ENCODE measurements at regions not wholly inside any gene's neighbourhood (a gene's known extent, or its start where the extent isn't known, plus 50 kb on each side); places are given as distances from the start of the nearest gene placed in this dataset.

DNA sequence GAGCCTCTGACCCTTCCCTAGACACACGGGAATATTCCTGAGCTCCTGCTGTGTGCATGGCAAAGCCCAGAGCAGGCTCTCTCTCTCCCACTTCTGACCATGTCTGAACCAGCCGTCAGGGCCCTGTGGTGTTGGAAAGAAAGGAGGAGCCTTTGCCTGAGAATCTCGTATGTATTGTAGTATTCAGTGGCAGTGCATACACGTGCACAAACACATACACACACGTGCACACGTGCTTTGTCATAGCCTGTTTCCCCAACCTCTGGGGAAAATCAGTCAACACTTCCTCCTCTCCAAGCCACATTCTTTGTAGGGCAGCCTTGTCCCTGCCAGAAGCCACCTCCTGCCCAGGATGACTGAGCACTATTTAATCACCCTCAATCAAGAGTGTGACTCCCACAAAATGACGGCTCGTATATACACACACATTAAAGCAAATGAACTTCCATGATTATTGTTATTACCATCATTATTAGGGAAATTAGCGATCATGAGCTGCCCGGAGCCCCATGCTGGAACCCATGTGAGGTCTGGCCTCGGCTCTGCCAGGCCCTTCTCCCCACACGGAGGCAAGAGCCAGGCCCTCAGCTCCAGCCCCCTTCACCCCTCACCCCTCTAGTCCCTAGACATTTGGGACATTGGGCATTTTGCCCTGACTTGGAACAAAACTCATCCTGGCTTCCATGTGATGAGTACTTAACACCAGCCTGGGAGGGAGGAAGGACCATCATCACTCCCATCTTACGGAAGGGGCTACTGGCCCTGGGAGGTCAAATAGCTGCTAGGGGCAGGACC, 331.9 kb downstream of the NPHP4 start:
- no peak overlapping the region for H2BK12ac ChIP-seq (ENCODE audit: low read length)
- H2BK5ac ChIP-seq (ENCODE audit: low read length) = no peak overlapping the region
- no peak overlapping the region for H3K14ac ChIP-seq (ENCODE audit: low read length)
- H4K8ac ChIP-seq (ENCODE audit: low read depth, low read length) = no peak overlapping the region
- peak overlapping the region; percentile 30 for H3K18ac ChIP-seq (ENCODE audit: low read length)
- no peak overlapping the region for H2AFZ ChIP-seq (ENCODE audit: low read length)
- no peak overlapping the region for H4K91ac ChIP-seq (ENCODE audit: low read depth, low read length, poor library complexity)
- WGBS, 2 donors (ENCODE audit: extremely low coverage in 2 of 2, insufficient read length in 2 of 2, insufficient replicate concordance in 1 of 2) = no CpG with 5 or more reads among the region's 13 CpGs
- no peak overlapping the region for H3K9ac ChIP-seq (ENCODE audit: low read depth, low read length, poor library complexity)
- H3K4ac ChIP-seq (ENCODE audit: low read length) = no peak overlapping the region
- H3K27ac ChIP-seq (replicated peaks; ENCODE audit: low read length) = no peak overlapping the region
- no peaks in the 10 kb centered on the region for H3K79me1 ChIP-seq (ENCODE audit: low read depth, low read length)
- H3K4me3 ChIP-seq (ENCODE audit: low read length in 2 of 2) = no peak overlapping the region
- no peaks in the 10 kb centered on the region for H3K4me1 ChIP-seq (ENCODE audit: control insufficient read depth in 2 of 2, insufficient read depth in 1 of 2, low read depth in 1 of 2, low read length in 2 of 2)
- H3K9me3 ChIP-seq (replicated peaks in 1 of 2; ENCODE audit: control insufficient read depth in 2 of 2, insufficient read depth in 1 of 2, low read depth in 1 of 2, low read length in 2 of 2) = peaks cover 0 to 2% of the 10 kb centered on the region in 2 donors
- no peaks in the 10 kb centered on the region for H3K27me3 ChIP-seq (ENCODE audit: control insufficient read depth in 3 of 3, insufficient read depth in 3 of 3, low read depth in 1 of 3, low read length in 3 of 3)
- H2BK15ac ChIP-seq (ENCODE audit: low read length) = no peak overlapping the region
- DNase-seq (ENCODE audit: low spot score) = no peak
- peak overlapping the region; percentile 32 for H2AK5ac ChIP-seq (ENCODE audit: low read depth, low read length)
- no peak overlapping the region for H3K4me2 ChIP-seq (ENCODE audit: insufficient read depth, low read length, poor library complexity, severe bottlenecking)
- H2BK120ac ChIP-seq (ENCODE audit: low read depth, low read length) = no peak overlapping the region
- no peak overlapping the region for H3K23ac ChIP-seq (ENCODE audit: low read depth, low read length, poor library complexity)
- no peaks in the 10 kb centered on the region for H3K36me3 ChIP-seq (replicated peaks in 1 of 2; ENCODE audit: control insufficient read depth in 2 of 2, insufficient read depth in 2 of 2, low read length in 2 of 2)

- no peak overlapping the region for H4K8ac ChIP-seq (ENCODE audit: low read depth, low read length)
- H3K23ac ChIP-seq (ENCODE audit: low read depth, low read length, poor library complexity) = no peak overlapping the region
- no peak overlapping the region for H2AFZ ChIP-seq (ENCODE audit: low read length)
- H3K9ac ChIP-seq (ENCODE audit: low read depth, low read length, poor library complexity) = no peak overlapping the region
- H4K91ac ChIP-seq (ENCODE audit: low read depth, low read length, poor library complexity) = no peak overlapping the region
- H3K18ac ChIP-seq (ENCODE audit: low read length) = no peak overlapping the region
- H3K14ac ChIP-seq (ENCODE audit: low read length) = no peak overlapping the region
- H2BK5ac ChIP-seq (ENCODE audit: low read length) = no peak overlapping the region
- H3K36me3 ChIP-seq (replicated peaks in 1 of 2; ENCODE audit: control insufficient read depth in 2 of 2, insufficient read depth in 2 of 2, low read length in 2 of 2) = no peaks in the 10 kb centered on the region
- H3K4me3 ChIP-seq (ENCODE audit: low read length in 2 of 2) = no peak overlapping the region
- no peak overlapping the region for H2AK5ac ChIP-seq (ENCODE audit: low read depth, low read length)
- H3K4me2 ChIP-seq (ENCODE audit: insufficient read depth, low read length, poor library complexity, severe bottlenecking) = no peak overlapping the region
- H2BK12ac ChIP-seq (ENCODE audit: low read length) = no peak overlapping the region
- no peak overlapping the region for H2BK120ac ChIP-seq (ENCODE audit: low read depth, low read length)
- H3K4ac ChIP-seq (ENCODE audit: low read length) = no peak overlapping the region
- H2BK15ac ChIP-seq (ENCODE audit: low read length) = no peak overlapping the region
- DNase-seq (ENCODE audit: low spot score) = no peak
- H3K27ac ChIP-seq (replicated peaks; ENCODE audit: low read length) = no peak overlapping the region
- H3K79me1 ChIP-seq (ENCODE audit: low read depth, low read length) = no peaks in the 10 kb centered on the region
- WGBS, 2 donors (ENCODE audit: extremely low coverage in 2 of 2, insufficient read length in 2 of 2, insufficient replicate concordance in 1 of 2) = no CpG with 5 or more reads among the region's 3 CpGs
- peaks cover 0 to 2% of the 10 kb centered on the region in 2 donors for H3K9me3 ChIP-seq (replicated peaks in 1 of 2; ENCODE audit: control insufficient read depth in 2 of 2, insufficient read depth in 1 of 2, low read depth in 1 of 2, low read length in 2 of 2)
- no peaks in the 10 kb centered on the region for H3K27me3 ChIP-seq (ENCODE audit: control insufficient read depth in 3 of 3, insufficient read depth in 3 of 3, low read depth in 1 of 3, low read length in 3 of 3)
- no peaks in the 10 kb centered on the region for H3K4me1 ChIP-seq (ENCODE audit: control insufficient read depth in 2 of 2, insufficient read depth in 1 of 2, low read depth in 1 of 2, low read length in 2 of 2)
Measured at GRCh38 chr1:5659606-5660005, 332.6 kb downstream of the NPHP4 start.

- Histone ChIP-seq H2BK12ac (ENCODE audit: low read length) (no peak overlapping the region), H3K27me3 (ENCODE audit: control insufficient read depth in 3 of 3, insufficient read depth in 3 of 3, low read depth in 1 of 3, low read length in 3 of 3) (no peaks in the 10 kb centered on the region), H3K4me2 (ENCODE audit: insufficient read depth, low read length, poor library complexity, severe bottlenecking) (no peak overlapping the region), H3K36me3 (replicated peaks in 1 of 2; ENCODE audit: control insufficient read depth in 2 of 2, insufficient read depth in 2 of 2, low read length in 2 of 2) (no peaks in the 10 kb centered on the region), H3K23ac (ENCODE audit: low read depth, low read length, poor library complexity) (peak overlapping the region; percentile 29), H2AK5ac (ENCODE audit: low read depth, low read length) (no peak overlapping the region), H3K4me1 (ENCODE audit: control insufficient read depth in 2 of 2, insufficient read depth in 1 of 2, low read depth in 1 of 2, low read length in 2 of 2) (no peaks in the 10 kb centered on the region), H3K79me1 (ENCODE audit: low read depth, low read length) (no peaks in the 10 kb centered on the region), H2BK15ac (ENCODE audit: low read length) (no peak overlapping the region), H3K9ac (ENCODE audit: low read depth, low read length, poor library complexity) (no peak overlapping the region), H4K91ac (ENCODE audit: low read depth, low read length, poor library complexity) (no peak overlapping the region), H3K4me3 (ENCODE audit: low read length in 2 of 2) (no peak overlapping the region), H3K14ac (ENCODE audit: low read length) (no peak overlapping the region), H3K27ac (replicated peaks; ENCODE audit: low read length) (no peak overlapping the region), H2AFZ (ENCODE audit: low read length) (no peak overlapping the region), H3K18ac (ENCODE audit: low read length) (no peak overlapping the region), H2BK120ac (ENCODE audit: low read depth, low read length) (no peak overlapping the region), H2BK5ac (ENCODE audit: low read length) (peak overlapping the region; percentile 16), H3K4ac (ENCODE audit: low read length) (no peak overlapping the region), H3K9me3 (replicated peaks in 1 of 2; ENCODE audit: control insufficient read depth in 2 of 2, insufficient read depth in 1 of 2, low read depth in 1 of 2, low read length in 2 of 2) (peaks cover 0 to 2% of the 10 kb centered on the region in 2 donors), H4K8ac (ENCODE audit: low read depth, low read length) (no peak overlapping the region)
- no CpG with 5 or more reads among the region's 16 CpGs for WGBS, 2 donors (ENCODE audit: extremely low coverage in 2 of 2, insufficient read length in 2 of 2, insufficient replicate concordance in 1 of 2)
- DNase-seq (ENCODE audit: low spot score) = no peak
Measured at GRCh38 chr1:5658340-5659316, 333.6 kb downstream of the NPHP4 start.
